Left colon (tissue), 2 donors: ENCODE measurements at regions not wholly inside any gene's neighbourhood (a gene's known extent, or its start where the extent isn't known, plus 50 kb on each side); places are given as distances from the start of the nearest gene placed in this dataset.

Experiments used
- ATAC-seq: fragments of 200-7000 bp; cut with Tn5 transposase; one replicate; pipeline ENCODE4 v1.9.1; 2020; ENCODE audit warnings: mild to moderate bottlenecking, moderate library complexity
- DNase-seq, 2 donors: peaks; one replicate each; pipeline ENCODE4 v3.0.0-alpha.2; 2020
- intact Hi-C, 2 donors: fragments of 100-400 bp; cut with DNase I in 1 of 2; cut with micrococcal nuclease in 1 of 2; formaldehyde crosslinking; loops; one replicate each; pipeline versions ENCODE4 v1.11.2 to v1.14.0; 2022; cut with DNase I, micrococcal nuclease
- donor health status: DM: no; HTN: no; CAD: no.
- donor health status: DM: yes; HTN: yes; CAD: no.

- DNase-seq (no peak), ATAC-seq (no peak)
- intact Hi-C loops: no loop called here
These were observed 176.3 kb upstream of the CD180 start for GRCh38 chr5:67372887-67373286.

- no peak for ATAC-seq
- no peak for DNase-seq
- intact Hi-C loops: no loop called here
These were observed 175.3 kb upstream of the CD180 start for GRCh38 chr5:67371924-67372323.

GRCh38 chr5:67366691-67367395 lies 170.2 kb upstream of the CD180 start:
- intact Hi-C loops: no loop called here
- ATAC-seq (no peak), DNase-seq (no peak)

- DNase-seq (no peak), ATAC-seq (no peak)
- intact Hi-C loops: no loop called here
These were observed 169.7 kb upstream of the CD180 start for GRCh38 chr5:67366276-67366675.

GRCh38 chr5:67364381-67364970 lies 167.9 kb upstream of the CD180 start:
- intact Hi-C loops: no loop called here
- no peak for DNase-seq
- no peak for ATAC-seq

- no peak for ATAC-seq
- intact Hi-C loops: no loop called here
- no peak for DNase-seq
These were observed 167.4 kb upstream of the CD180 start for GRCh38 chr5:67363963-67364362.

GRCh38 chr5:67363180-67363709 lies 166.6 kb upstream of the CD180 start:
- intact Hi-C loops: no loop called here

GRCh38 chr5:67361932-67362729 lies 165.5 kb upstream of the CD180 start:
- DNase-seq (no peak), ATAC-seq (no peak)
- intact Hi-C loops: no loop called here

More at GRCh38 chr5:67363180-67363709, 166.6 kb upstream of the CD180 start:
- DNase-seq: no peak
- ATAC-seq: no peak

- intact Hi-C loops: no loop called here
- no peak for ATAC-seq
- no peak for DNase-seq
These were observed 163.4 kb upstream of the CD180 start for GRCh38 chr5:67360047-67360446.

- ATAC-seq (no peak), DNase-seq (no peak)
- intact Hi-C loops: no loop called here
These were observed 161.6 kb upstream of the CD180 start for GRCh38 chr5:67358186-67358585.

GRCh38 chr5:67355120-67355713 lies 158.6 kb upstream of the CD180 start:
- intact Hi-C loops: no loop called here
- ATAC-seq (no peak), DNase-seq (no peak)

- ATAC-seq (peak; percentile 82), DNase-seq (peak in 1 of 2 donors; percentile 21)
- intact Hi-C loops: no loop called here
These were observed 157.2 kb upstream of the CD180 start for GRCh38 chr5:67353500-67354450.

GRCh38 chr5:67350618-67351201 lies 154.1 kb upstream of the CD180 start:
- intact Hi-C loops: no loop called here
- DNase-seq: no peak
- no peak for ATAC-seq

GRCh38 chr5:67350185-67350584 lies 153.6 kb upstream of the CD180 start:
- DNase-seq: no peak
- no peak for ATAC-seq
- intact Hi-C loops: no loop called here

- no peak for DNase-seq
- intact Hi-C loops: no loop called here
- no peak for ATAC-seq
These were observed 151.2 kb upstream of the CD180 start for GRCh38 chr5:67347821-67348220.

GRCh38 chr5:67346611-67347010 lies 150.0 kb upstream of the CD180 start:
- ATAC-seq: no peak
- intact Hi-C loops: no loop called here
- no peak for DNase-seq

GRCh38 chr5:67344870-67345269 lies 148.3 kb upstream of the CD180 start:
- DNase-seq: no peak
- ATAC-seq: no peak
- intact Hi-C loops: no loop called here

- DNase-seq: no peak
- intact Hi-C loops: no loop called here
- no peak for ATAC-seq
These were observed 147.2 kb upstream of the CD180 start for GRCh38 chr5:67343835-67344234.
